ENCODE measurements at regions not wholly inside any gene's neighbourhood (a gene's known extent, or its start where the extent isn't known, plus 50 kb on each side); places are given as distances from the start of the nearest gene placed in this dataset.

GRCh38 chr1:57983441-57983840, 559.6 kb upstream of the DAB1 start:
- DNase-seq: no peak

DNA sequence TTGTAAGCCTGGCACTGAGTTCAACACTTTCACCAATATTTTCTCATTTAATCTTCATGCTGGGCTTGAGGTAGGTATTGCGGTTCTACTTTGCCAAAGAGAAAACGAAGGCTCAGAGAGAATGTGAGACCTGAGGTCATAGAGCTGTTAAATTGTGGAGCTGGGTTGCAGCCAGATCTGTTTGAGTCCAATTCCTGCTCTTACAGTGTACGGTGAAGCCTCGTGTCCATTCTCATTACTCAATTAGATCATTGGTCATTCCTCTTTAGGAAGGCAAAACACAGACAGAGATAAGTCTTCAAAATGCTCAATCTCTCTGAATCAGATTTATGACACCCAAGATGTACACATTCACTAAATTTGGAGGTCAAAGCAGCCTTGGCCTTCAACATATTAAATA, 559.0 kb upstream of the DAB1 start:
- DNase-seq: no peak

DNA sequence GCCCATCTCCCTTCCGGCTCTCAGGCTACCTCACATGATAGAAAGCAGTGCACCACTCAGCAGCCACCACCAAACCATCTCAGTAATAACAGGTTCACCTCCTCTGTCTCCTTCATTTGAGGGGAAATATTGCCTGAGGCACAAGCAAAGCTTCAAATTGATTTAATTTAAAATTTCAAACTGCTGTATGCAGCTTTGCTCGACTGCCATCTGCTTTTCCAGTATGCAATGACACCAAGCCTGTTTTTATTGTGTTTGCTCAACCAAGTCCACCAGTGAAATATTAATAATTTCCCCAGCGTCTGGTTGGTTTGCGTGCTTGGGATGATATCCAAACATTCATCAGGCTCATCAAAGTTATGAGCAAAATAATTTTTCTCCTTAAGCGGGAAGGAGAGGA, 552.4 kb upstream of the DAB1 start:
- no peak for DNase-seq

- no peak for DNase-seq
These were observed 544.5 kb upstream of the DAB1 start for GRCh38 chr1:57968321-57968720.

DNA sequence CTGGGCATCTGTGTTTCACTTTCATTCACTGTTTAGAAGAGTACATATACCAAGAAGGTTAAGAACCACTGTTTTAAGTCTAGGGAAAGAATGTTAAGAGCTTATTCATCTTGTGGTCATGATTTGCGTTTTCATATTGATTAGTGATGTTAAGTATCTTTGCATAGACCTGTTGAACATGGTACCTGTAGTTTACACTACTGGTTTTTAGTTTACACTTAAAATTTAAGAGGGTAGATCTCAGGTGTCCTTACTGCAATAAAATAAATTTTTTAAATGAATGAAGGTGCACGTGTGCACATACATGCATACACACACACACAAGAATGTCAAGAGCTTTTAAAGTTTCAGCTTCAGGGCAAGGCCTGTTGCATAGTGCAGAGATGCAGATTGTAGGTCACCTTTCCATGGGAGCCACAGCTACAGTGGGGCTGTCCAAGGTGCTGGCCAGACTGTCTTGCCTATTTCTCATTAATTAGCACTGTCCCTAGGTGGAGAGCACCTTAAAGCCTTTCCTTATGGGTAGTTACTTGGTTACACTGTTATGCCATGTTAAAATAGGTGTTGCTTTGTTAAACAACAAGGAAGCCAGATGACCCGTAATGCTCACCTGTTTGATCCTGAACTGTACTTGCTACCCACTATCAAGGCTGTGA, 543.0 kb upstream of the DAB1 start:
- DNase-seq: no peak

- DNase-seq: no peak
These were observed 542.5 kb upstream of the DAB1 start for GRCh38 chr1:57966340-57966739.

DNA sequence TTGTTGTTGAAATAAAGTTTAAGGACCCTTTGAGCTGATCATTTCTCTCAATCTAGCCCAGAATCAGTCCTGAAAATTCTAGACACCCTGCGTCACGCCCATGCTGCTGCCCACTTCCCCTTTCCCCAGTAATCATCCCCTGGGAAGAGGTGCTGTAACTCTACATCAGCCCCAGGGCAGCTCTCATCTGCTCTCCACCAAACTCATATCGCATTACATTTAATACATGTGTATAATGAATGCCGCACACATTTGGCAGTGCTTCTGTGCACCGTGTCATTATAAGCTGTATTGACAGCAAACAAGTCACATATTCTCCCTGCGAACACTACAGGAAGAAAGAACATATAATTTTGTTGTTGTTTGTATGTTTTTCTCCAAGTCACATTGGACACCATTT, 539.7 kb upstream of the DAB1 start:
- DNase-seq: no peak

DNA sequence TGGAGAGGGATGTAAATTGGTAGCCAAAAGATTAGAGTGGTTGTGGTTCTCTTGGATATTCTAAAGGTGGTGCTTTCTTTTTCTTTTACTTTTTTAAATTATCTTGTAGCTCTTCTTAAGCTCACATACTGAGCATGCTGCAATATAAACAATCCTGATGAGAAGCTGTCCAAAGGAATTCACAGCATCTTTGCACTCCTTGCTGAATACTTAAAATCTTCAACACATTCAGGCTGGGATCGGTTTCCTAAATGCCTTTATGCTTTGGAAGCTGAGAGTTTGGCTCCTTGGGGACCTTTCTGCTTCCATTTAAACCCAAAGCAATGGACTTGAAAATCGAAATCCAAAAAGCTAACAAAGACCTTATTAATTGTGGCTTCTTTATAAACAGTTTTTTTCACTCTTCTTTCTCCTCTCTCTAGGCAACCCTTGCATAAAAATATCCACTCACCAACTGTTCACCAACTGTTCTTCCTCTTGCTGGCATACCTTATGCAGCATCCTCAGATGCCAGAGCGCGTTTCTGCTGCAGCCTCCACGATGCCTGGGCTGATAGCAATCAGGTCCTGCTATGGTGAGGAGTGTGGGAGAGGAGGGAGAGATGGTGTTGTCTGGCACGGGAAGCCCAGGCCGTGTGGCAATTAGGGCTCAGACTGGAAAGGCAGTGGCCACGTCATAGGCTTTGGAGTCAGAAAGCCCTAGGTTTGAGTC, 535.8 kb upstream of the DAB1 start:
- no peak for DNase-seq

GRCh38 chr1:57957576-57957975, 533.7 kb upstream of the DAB1 start:
- no peak for DNase-seq

DNA sequence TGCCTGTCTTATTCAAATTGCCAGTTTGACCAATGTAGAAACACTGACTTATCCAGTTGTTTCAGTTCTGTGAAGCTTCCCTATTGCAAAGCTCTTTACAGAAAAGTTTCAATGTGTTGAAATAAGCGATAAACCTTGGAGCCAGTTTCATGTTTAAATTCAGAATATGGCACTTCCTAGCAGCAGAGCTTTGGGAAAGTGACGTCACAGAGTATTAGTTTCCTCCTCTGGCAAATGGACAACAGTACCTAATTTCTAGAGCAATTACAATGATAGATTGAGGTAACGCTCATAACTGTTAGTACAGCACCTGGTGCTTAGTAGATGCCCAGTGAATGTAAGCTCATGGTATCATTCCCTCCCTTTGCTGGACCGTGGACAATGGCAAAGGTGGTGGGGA, 527.5 kb upstream of the DAB1 start:
- DNase-seq: no peak

GRCh38 chr1:57949168-57949567, 525.3 kb upstream of the DAB1 start:
- DNase-seq: no peak

DNA sequence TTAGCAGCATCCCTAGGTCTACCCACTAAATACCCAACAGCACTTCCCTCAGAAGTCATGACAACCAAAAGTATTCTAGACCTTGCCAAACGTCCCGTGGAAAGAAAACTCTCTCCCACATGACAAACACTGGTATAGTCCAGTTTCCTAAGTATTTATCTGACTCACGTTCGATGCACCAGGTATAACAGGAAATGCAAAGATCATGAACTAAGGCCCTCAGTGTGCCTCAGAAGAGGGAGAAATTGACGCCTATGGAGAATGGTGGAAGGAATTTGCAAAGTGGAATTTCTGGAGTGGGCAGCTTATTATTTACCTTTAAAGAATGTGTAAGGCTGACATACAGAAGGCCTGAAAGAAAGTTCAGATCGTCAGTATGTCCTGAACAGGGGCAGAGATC, 523.6 kb upstream of the DAB1 start:
- DNase-seq: no peak

DNA sequence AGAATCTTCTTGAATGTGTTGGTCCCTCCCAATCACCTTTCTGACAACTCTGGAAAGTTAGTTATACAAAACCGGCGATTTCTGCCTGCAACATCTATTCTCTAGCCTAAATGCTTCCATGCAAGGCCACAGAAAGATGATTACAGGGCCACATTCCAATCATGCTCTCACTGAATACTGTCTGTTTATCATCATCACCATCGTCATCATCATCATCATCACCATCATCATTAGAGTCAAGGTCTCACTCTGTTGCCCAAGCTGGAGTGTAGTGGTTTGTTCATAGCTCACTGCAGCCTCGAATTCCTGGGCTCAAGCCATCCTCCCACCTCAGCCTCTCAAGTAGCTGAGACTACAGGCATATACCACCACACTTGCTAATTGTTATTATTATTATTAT, 521.2 kb upstream of the DAB1 start:
- no peak for DNase-seq

DNA sequence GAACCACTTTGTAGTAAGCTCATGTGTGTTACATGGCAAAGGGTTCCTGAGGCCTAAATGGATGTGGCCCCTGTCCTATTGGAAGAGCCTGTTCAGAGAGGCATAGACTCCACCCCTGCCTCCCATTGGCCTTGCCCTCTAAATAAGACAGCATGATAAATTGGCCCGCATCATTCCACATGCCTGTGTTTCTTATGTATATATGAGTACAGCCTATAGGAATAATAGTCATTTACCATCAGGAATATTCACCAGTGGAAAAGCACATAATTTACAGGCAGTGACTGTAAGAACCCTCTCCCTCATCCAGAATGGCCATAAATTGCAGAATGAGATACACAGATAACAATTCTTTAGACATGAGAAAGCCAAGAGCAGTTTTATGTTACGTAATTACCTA, 519.5 kb upstream of the DAB1 start:
- no peak for DNase-seq

DNA sequence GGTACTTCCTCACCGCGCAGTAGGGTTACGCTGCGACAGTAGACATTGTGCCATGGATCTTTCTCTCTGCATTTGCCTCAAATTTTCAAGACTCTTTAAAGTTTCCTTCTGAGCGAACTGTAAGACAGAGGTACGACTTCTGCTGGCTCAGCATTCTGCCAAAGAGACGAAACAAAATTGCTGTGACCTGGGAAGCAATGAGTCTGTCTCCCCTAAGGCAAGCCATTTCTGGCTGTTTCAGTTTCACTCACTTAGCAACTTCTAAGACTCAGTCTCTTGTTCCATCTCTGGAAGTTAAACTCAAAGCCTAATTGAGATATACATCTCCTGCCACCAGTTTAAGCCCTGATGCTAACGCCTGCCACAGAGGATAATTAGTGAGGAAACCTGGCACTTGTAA, 510.9 kb upstream of the DAB1 start:
- no peak for DNase-seq

DNA sequence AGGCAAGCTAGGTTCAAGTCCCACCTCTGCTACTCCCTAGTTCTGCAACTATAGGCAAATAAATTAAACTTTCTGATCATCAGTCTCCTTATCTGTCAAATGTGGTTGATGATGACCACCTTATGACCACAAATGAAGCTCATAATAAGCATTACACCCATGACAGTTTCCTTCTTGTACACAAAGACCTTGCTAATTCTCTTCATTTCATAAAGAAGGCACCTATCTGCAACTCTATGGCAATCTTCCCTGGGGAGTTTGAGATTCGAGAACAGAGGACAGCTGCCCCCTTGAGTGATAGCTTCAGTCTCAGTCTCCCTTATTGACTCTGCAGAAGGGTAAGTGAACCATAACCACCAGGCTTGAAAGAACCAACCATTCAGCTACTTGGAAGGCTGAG, 503.1 kb upstream of the DAB1 start:
- DNase-seq: no peak

GRCh38 chr1:57926025-57926552, 502.2 kb upstream of the DAB1 start:
- no peak for DNase-seq

GRCh38 chr1:57925226-57925625, 501.4 kb upstream of the DAB1 start:
- DNase-seq: no peak

DNA sequence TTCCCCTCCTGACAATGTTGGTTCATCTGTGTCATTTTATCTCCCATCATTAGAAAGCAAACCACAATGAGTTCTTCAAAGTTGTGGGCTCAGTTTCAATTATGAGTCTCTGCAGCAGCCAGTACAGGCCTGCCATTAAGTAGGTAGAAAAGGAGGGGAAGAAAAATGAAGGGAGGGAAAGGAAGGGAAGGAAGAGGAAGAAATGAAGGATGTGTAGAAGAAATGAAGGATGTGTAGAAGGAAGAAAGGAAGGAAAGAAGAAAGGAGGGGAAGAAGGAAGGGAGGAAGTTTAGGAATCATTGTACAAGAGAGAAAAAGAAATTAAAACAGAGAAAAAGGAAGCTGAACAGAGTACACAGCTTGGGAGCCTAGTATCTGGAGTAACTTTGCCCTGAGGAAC, 498.3 kb upstream of the DAB1 start:
- DNase-seq: no peak

DNA sequence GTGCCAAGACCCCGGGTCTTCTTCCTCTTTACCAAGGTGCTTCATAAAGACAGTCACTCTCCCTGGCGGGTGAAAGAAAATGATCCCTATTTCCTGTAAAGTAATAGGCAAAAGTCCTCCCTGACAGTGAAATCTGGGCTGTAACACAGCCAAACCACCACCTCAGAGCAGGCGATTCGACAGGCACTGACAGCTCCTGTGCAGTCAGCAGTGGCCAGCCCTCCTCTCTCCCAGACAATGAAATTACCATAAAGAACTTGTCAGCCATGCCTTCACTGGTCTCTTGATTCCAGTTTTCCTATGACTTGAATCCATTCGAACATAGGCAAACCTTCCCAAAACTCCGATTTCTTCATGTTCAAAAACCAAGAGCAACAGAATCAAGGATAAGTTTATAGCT, 492.2 kb upstream of the DAB1 start:
- no peak for DNase-seq

DNA sequence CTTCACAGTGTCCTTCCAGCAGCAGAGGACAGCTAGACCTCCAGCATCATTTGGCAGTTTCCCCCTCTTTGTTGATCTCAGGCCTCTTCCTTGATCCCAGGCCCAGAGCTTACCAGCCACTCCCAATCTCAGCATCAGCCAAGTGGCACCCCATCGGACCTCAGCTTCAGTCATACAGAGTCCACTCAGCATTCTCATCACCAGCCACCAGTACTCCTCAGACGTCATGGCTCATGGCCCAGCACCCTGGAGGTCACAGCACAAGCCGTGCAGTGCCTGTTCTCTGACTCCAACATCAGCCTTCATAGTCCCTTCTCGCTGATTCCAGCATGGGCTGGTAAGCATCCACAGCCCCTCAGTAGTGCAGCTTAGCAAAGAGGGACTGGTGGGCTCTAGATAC, 487.6 kb upstream of the DAB1 start:
- DNase-seq: no peak

- DNase-seq: no peak
These were observed 486.9 kb upstream of the DAB1 start for GRCh38 chr1:57910782-57911181.

- DNase-seq: no peak
These were observed 486.4 kb upstream of the DAB1 start for GRCh38 chr1:57910305-57910704.

DNA sequence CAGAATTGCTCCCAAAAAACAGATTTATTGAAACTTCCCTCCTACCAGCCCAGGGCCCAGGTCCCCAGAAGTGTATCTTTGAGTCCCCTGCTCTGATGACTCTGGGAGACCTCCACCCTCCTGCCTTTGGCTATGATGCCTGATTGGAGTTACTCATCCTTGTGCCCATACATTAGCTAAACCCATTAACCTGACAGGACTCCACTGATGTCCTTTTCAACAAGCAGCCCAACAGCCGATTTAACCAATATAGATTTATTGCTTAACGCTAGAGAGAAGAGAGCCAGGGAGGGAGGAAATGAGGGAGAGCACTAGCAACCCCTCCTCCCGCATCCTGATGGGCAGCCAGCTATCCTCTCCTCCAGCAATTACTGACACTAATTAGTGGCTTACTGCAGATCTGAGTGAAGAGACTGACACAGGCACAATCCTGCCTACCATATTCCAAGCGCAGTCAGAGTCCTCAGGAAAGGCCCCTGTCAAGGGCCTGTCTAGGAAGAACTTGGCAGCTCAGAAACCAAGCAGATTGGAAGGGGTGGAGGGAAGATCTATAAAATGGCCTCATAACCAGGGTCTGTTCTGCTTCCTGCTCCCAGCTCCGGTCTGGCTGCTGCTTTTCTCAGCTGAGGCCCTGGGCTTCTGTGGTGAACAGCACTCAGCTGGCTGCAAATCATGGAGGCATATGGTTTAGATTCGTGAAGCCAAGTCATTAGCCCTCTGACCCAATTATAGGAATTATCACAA, 484.5 kb upstream of the DAB1 start:
- no peak for DNase-seq
